H9 (cell line): ENCODE measurements at regions not wholly inside any gene's neighbourhood (a gene's known extent, or its start where the extent isn't known, plus 50 kb on each side); places are given as distances from the start of the nearest gene placed in this dataset.

Source experiments
- DNase-seq: peaks from one replicate; pipeline ENCODE4 v3.0.0-alpha.2; 2017
- H2AFZ ChIP-seq: one replicate; pipeline ENCODE4 v1.6.1; 2013; ENCODE audit warnings: mild to moderate bottlenecking, low read length, control low read depth, moderate library complexity
- H2AK5ac ChIP-seq: 2 replicates; pipeline ENCODE4 v1.6.1; 2013; ENCODE audit warnings: low read length, control low read depth, mixed read lengths; ENCODE audit not compliant: insufficient read length
- H2BK120ac ChIP-seq: one replicate; pipeline ENCODE4 v1.6.1; 2013; ENCODE audit warnings: low read depth, mild to moderate bottlenecking, low read length, control low read depth, inconsistent platforms; ENCODE audit not compliant: poor library complexity, severe bottlenecking
- H2BK12ac ChIP-seq: 2 replicates; pipeline ENCODE4 v1.6.1; 2013; ENCODE audit warnings: low read length, control low read depth, mixed read lengths, low read depth; ENCODE audit not compliant: insufficient read length
- H2BK15ac ChIP-seq: 2 replicates; pipeline ENCODE4 v1.6.1; 2013; ENCODE audit warnings: low read depth, low read length, control low read depth
- H2BK20ac ChIP-seq: one replicate; pipeline ENCODE4 v1.6.1; 2013; ENCODE audit warnings: low read depth, mild to moderate bottlenecking, low read length, control low read depth, inconsistent platforms; ENCODE audit not compliant: poor library complexity, severe bottlenecking
- H2BK5ac ChIP-seq: 2 replicates; pipeline ENCODE4 v1.6.1; 2013; ENCODE audit warnings: low read length, control low read depth, mixed read lengths; ENCODE audit not compliant: insufficient read length
- H3K14ac ChIP-seq: 2 replicates; pipeline ENCODE4 v1.6.1; 2013; ENCODE audit warnings: low read length, control low read depth; ENCODE audit not compliant: insufficient read depth
- H3K18ac ChIP-seq: 2 replicates; pipeline ENCODE4 v1.6.1; 2013; ENCODE audit warnings: low read depth, mild to moderate bottlenecking, mixed read lengths, low read length, control low read depth; ENCODE audit not compliant: insufficient read length
- H3K23ac ChIP-seq: 2 replicates; pipeline ENCODE4 v1.6.1; 2013; ENCODE audit warnings: low read length, control low read depth, mixed read lengths, low read depth; ENCODE audit not compliant: insufficient read length
- H3K23me2 ChIP-seq: 2 replicates; pipeline ENCODE4 v1.6.1; 2013; ENCODE audit warnings: low read depth, mild to moderate bottlenecking, mixed read lengths, low read length, control low read depth; ENCODE audit not compliant: insufficient read length, poor library complexity, severe bottlenecking
- H3K27ac ChIP-seq: 2 replicates; pipeline ENCODE4 v1.5.1; 2013; ENCODE audit warnings: low read length, control low read depth, mixed read lengths, low read depth; ENCODE audit not compliant: insufficient read length
- H3K27me3 ChIP-seq: 2 replicates; pipeline ENCODE4 v1.6.1; 2013; ENCODE audit warnings: low read length, control low read depth, inconsistent platforms; ENCODE audit not compliant: insufficient read depth
- H3K4ac ChIP-seq: 2 replicates; pipeline ENCODE4 v1.6.1; 2013; ENCODE audit warnings: low read depth, mild to moderate bottlenecking, control low read depth, inconsistent platforms, low read length, moderate library complexity
- H3K4me1 ChIP-seq: 2 replicates; pipeline ENCODE4 v1.6.1; 2013; ENCODE audit warnings: low read length, control low read depth, inconsistent platforms; ENCODE audit not compliant: insufficient read depth
- H3K4me2 ChIP-seq: 2 replicates; pipeline ENCODE4 v1.6.1; 2013; ENCODE audit warnings: low read length, control low read depth, mixed read lengths; ENCODE audit not compliant: insufficient read length, insufficient read depth
- H3K56ac ChIP-seq: 2 replicates; pipeline ENCODE4 v1.6.1; 2013; ENCODE audit warnings: low read depth, mild to moderate bottlenecking, mixed read lengths, low read length, control low read depth; ENCODE audit not compliant: insufficient read length
- H3K79me1 ChIP-seq: 2 replicates; pipeline ENCODE4 v1.6.1; 2013; ENCODE audit warnings: low read depth, mild to moderate bottlenecking, moderate library complexity, low read length, control low read depth, inconsistent platforms; ENCODE audit not compliant: insufficient read depth, poor library complexity, severe bottlenecking
- H3K79me2 ChIP-seq: 2 replicates; pipeline ENCODE4 v1.6.1; 2013; ENCODE audit warnings: low read length, control low read depth, inconsistent platforms; ENCODE audit not compliant: insufficient read depth
- H3K9ac ChIP-seq: 2 replicates; pipeline ENCODE4 v1.6.1; 2013; ENCODE audit warnings: low read length, control low read depth, mixed read lengths; ENCODE audit not compliant: insufficient read length; ENCODE audit errors: extremely low read depth
- H3K9me3 ChIP-seq: one replicate; pipeline ENCODE4 v1.6.1; 2013; ENCODE audit warnings: low read depth, low read length, inconsistent platforms; ENCODE audit not compliant: control insufficient read depth
- H3T11ph ChIP-seq: one replicate; pipeline ENCODE4 v1.6.1; 2013; ENCODE audit warnings: mild to moderate bottlenecking, low read length, control low read depth, inconsistent platforms
- H4K20me1 ChIP-seq: one replicate; pipeline ENCODE4 v1.6.1; 2013; ENCODE audit not compliant: control insufficient read depth, insufficient read length, insufficient read depth
- H4K5ac ChIP-seq: 2 replicates; pipeline ENCODE4 v1.6.1; 2013; ENCODE audit warnings: low read depth, mild to moderate bottlenecking, mixed read lengths, low read length, control low read depth; ENCODE audit not compliant: insufficient read length
- H4K8ac ChIP-seq: replicated peaks from 2 replicates; pipeline ENCODE4 v1.6.1; 2013; ENCODE audit warnings: low read length, control low read depth, mixed read lengths, low read depth; ENCODE audit not compliant: insufficient read length
- H4K91ac ChIP-seq: 2 replicates; pipeline ENCODE4 v1.6.1; 2013; ENCODE audit warnings: low read depth, mild to moderate bottlenecking, moderate library complexity, mixed read lengths, low read length, control low read depth; ENCODE audit not compliant: insufficient read length
- H3K27ac Mint-ChIP-seq, 3 experiments: 2 replicates in 2 of 3; 3 replicates in 1 of 3; pipeline ENCODE4 v1.8.0; 2020 to 2021; ENCODE audit warnings: mixed read lengths in 3 of 3, mild to moderate bottlenecking in 1 of 3, moderate library complexity in 1 of 3
- H3K27me3 Mint-ChIP-seq: 2 replicates; pipeline ENCODE4 v1.8.0; 2021; ENCODE audit warnings: low read depth, mild to moderate bottlenecking, moderate library complexity, mixed read lengths
- H3K36me3 Mint-ChIP-seq, 3 experiments: 2 replicates in 2 of 3; 3 replicates in 1 of 3; pipeline ENCODE4 v1.8.0; 2020 to 2021; ENCODE audit warnings: low read depth in 3 of 3, mixed read lengths in 3 of 3; ENCODE audit not compliant: insufficient read depth in 1 of 3
- H3K4me1 Mint-ChIP-seq, 2 experiments: 2 replicates each; pipeline ENCODE4 v1.8.0; 2020; ENCODE audit warnings: mixed read lengths in 2 of 2
- H3K4me3 Mint-ChIP-seq, 2 experiments: 2 replicates in 1 of 2; 3 replicates in 1 of 2; pipeline ENCODE4 v1.8.0; 2020 to 2021; ENCODE audit warnings: mild to moderate bottlenecking in 2 of 2, mixed read lengths in 2 of 2, moderate library complexity in 1 of 2
- H3K9me3 Mint-ChIP-seq, 2 experiments: 2 replicates in 1 of 2; 3 replicates in 1 of 2; pipeline ENCODE4 v1.8.0; 2020; ENCODE audit warnings: mild to moderate bottlenecking in 2 of 2, mixed read lengths in 2 of 2, moderate library complexity in 1 of 2
- WGBS: extraction: QIAGEN DNeasy Blood & Tissue Kit; methylation state at CpG from one replicate; pipeline ENCODE4 v1.1.7; 2013; ENCODE audit warnings: missing lambda C conversion rate, low lambda C conversion rate, mixed read lengths; ENCODE audit not compliant: insufficient read length; ENCODE audit errors: extremely low coverage; 5-methylcytosine and 5-hydroxymethylcytosine counted together
- TF ChIP-seq, protein P1 (sequence below): fragments of 200-600 bp; sonication (generic); conservative IDR thresholded peaks from 3 replicates; pipeline ENCODE4 v1.8.0; 2021; ENCODE audit warnings: antibody characterized with exemption, mild to moderate bottlenecking

DNA sequence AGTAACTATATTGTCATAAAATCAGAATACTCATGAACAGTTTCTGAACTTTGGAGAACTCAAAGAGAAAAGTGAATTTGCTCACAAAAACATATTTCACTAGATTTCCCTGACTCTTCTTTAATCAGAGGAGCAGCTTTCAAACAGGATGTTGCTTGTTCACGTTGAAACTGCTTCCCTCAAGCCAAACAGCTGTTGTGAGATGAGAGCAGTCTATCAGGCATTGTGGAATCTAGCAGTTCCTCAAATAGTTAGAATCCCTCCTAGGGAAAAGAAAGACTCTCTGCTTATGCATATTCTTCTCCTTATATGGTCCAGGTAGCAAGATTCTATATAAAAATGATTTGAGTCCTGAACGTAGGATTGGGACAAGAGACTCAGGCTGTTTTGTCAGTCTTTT, 1012.1 kb downstream of the FAM133A start:
- H2BK12ac ChIP-seq: no peak overlapping the region
- no peak overlapping the region for H3K27ac Mint-ChIP-seq
- DNase-seq: no peak
- H3K27ac ChIP-seq: no peak overlapping the region
- no peak overlapping the region for H2AK5ac ChIP-seq
- H4K8ac ChIP-seq: no peak overlapping the region
- no peak overlapping the region for H3K56ac ChIP-seq
- H3K9ac ChIP-seq: no peak overlapping the region
- TF ChIP-seq, protein P1, sequence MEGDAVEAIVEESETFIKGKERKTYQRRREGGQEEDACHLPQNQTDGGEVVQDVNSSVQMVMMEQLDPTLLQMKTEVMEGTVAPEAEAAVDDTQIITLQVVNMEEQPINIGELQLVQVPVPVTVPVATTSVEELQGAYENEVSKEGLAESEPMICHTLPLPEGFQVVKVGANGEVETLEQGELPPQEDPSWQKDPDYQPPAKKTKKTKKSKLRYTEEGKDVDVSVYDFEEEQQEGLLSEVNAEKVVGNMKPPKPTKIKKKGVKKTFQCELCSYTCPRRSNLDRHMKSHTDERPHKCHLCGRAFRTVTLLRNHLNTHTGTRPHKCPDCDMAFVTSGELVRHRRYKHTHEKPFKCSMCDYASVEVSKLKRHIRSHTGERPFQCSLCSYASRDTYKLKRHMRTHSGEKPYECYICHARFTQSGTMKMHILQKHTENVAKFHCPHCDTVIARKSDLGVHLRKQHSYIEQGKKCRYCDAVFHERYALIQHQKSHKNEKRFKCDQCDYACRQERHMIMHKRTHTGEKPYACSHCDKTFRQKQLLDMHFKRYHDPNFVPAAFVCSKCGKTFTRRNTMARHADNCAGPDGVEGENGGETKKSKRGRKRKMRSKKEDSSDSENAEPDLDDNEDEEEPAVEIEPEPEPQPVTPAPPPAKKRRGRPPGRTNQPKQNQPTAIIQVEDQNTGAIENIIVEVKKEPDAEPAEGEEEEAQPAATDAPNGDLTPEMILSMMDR: no peak
- no peak overlapping the region for H3K14ac ChIP-seq
- no peak overlapping the region for H3K4me3 Mint-ChIP-seq
- no peaks in the 10 kb centered on the region for H3K27me3 Mint-ChIP-seq
- no peak overlapping the region for H2BK120ac ChIP-seq
- no peak overlapping the region for H3T11ph ChIP-seq
- WGBS: no CpG with 5 or more reads among the region's 2 CpGs
- peaks cover 4% of the 10 kb centered on the region; the same call in 1 of the 2 replicates for H3K79me2 ChIP-seq
- no peak overlapping the region for H3K4me2 ChIP-seq
- H3K4me1 ChIP-seq: no peaks in the 10 kb centered on the region
- no peaks in the 10 kb centered on the region for H3K27me3 ChIP-seq
- H3K36me3 Mint-ChIP-seq: peaks cover 39 to 69% (median 51%) of the 10 kb centered on the region in 3 experiments
- no peaks in the 10 kb centered on the region for H3K79me1 ChIP-seq
- no peak overlapping the region for H3K23ac ChIP-seq
- H2AFZ ChIP-seq: no peak overlapping the region
- H4K20me1 ChIP-seq: no peaks in the 10 kb centered on the region
- no peak overlapping the region for H4K5ac ChIP-seq
- peaks cover 13% of the 10 kb centered on the region for H3K9me3 ChIP-seq
- H2BK5ac ChIP-seq: no peak overlapping the region
- H3K4me1 Mint-ChIP-seq: peaks cover 28 to 56% of the 10 kb centered on the region in 2 experiments
- H3K9me3 Mint-ChIP-seq: peaks cover 19 to 34% of the 10 kb centered on the region in 2 experiments
- H3K18ac ChIP-seq: no peak overlapping the region
- no peaks in the 10 kb centered on the region for H3K23me2 ChIP-seq
- H4K91ac ChIP-seq: no peak overlapping the region
- H2BK15ac ChIP-seq: no peak overlapping the region
- H3K4ac ChIP-seq: no peak overlapping the region
- H2BK20ac ChIP-seq: no peak overlapping the region
